Panc1 (cell line): ENCODE measurements at regions not wholly inside any gene's neighbourhood (a gene's known extent, or its start where the extent isn't known, plus 50 kb on each side); places are given as distances from the start of the nearest gene placed in this dataset.

ENCODE experiments used
- ATAC-seq: fragments of 200-7000 bp; cut with Tn5 transposase; 2 replicates; pipeline ENCODE4 v1.9.1; 2020; ENCODE audit warnings: mild to moderate bottlenecking, moderate library complexity
- BruUV-seq: library from RNA; stranded (reverse); fragments of 400-500 nt; replicated peaks from 2 replicates; lab custom pipeline; 2021; lab: Mats Ljungman, UMichigan
- CTCF ChIA-PET: fragments of 300-600 bp; sonication (Branson Sonifier 250); formaldehyde crosslinking; loops from one replicate; lab custom pipeline; 2022; ENCODE audit warnings: antibody characterized with exemption; lab: Charles Lee
- POLR2A ChIA-PET: fragments of 300-600 bp; sonication (Branson Sonifier 250); formaldehyde crosslinking; loops from one replicate; lab custom pipeline; 2022; ENCODE audit warnings: antibody characterized with exemption; lab: Charles Lee
- DNase-seq: peaks from one replicate; pipeline ENCODE4 v3.0.0-alpha.2; 2010; ENCODE audit warnings: low read depth, low spot score
- H3K27ac ChIP-seq: 2 replicates; pipeline ENCODE4 v1.5.1; 2011; ENCODE audit warnings: mild to moderate bottlenecking, low read length, inconsistent platforms
- H3K27me3 ChIP-seq: fragments of 200-500 bp; sonication (Bioruptor generic); 2 replicates; pipeline ENCODE4 v1.6.0; 2014; ENCODE audit warnings: low read length, inconsistent platforms; ENCODE audit not compliant: control insufficient read depth, insufficient read depth
- H3K36me3 ChIP-seq: fragments of 200-500 bp; sonication (Bioruptor generic); 2 replicates; pipeline ENCODE4 v1.5.1; 2014; ENCODE audit warnings: inconsistent platforms, mild to moderate bottlenecking, low read length, moderate library complexity; ENCODE audit not compliant: control insufficient read depth, insufficient read depth
- H3K4me1 ChIP-seq: 2 replicates; pipeline ENCODE4 v1.5.1; 2011; ENCODE audit warnings: inconsistent platforms, mild to moderate bottlenecking, low read length, moderate library complexity; ENCODE audit not compliant: control insufficient read depth, insufficient read depth
- H3K4me3 ChIP-seq, 2 experiments: 2 replicates each; pipeline ENCODE4 v1.5.1; 2011 to 2012; ENCODE audit warnings: low read depth in 2 of 2, low read length in 2 of 2, mild to moderate bottlenecking in 2 of 2, inconsistent platforms in 1 of 2, moderate library complexity in 1 of 2
- H3K9me3 ChIP-seq: fragments of 200-500 bp; sonication (Bioruptor generic); 2 replicates; pipeline ENCODE4 v1.5.1; 2014; ENCODE audit warnings: low read depth, mild to moderate bottlenecking, inconsistent platforms, low read length, moderate library complexity; ENCODE audit not compliant: control insufficient read depth, insufficient read depth
- POLR2AphosphoS5 ChIP-seq: IDR thresholded peaks from 2 replicates; pipeline ENCODE4 v1.6.1; 2012; ENCODE audit warnings: mild to moderate bottlenecking, low read depth, low read length, moderate library complexity
- SIN3A ChIP-seq: IDR thresholded peaks from 2 replicates; pipeline ENCODE4 v1.6.1; 2012; ENCODE audit warnings: low read depth, mild to moderate bottlenecking, low read length, moderate library complexity, borderline replicate concordance; ENCODE audit not compliant: insufficient read depth
- TCF7L2 ChIP-seq: IDR thresholded peaks from 2 replicates; pipeline ENCODE4 v1.6.1; 2011; ENCODE audit warnings: mild to moderate bottlenecking, low read depth, low read length, inconsistent platforms
- in situ Hi-C: cut with HindIII; loops from 2 replicates; pipeline ENCODE4 v1.10.0; 2016; ENCODE audit warnings: low sequenced_read_pairs, low pct_unique_long_range_greater_than_20kb
- intact Hi-C: fragments of 100-400 bp; cut with micrococcal nuclease; formaldehyde crosslinking; loops from one replicate; pipeline ENCODE4 v1.10.0; 2022; ENCODE audit not compliant: unreplicated experiment
- TF ChIP-seq, protein P1 (sequence below): fragments of 450-650 bp; IDR thresholded peaks from 2 replicates; pipeline ENCODE4 v1.5.1; 2017; ENCODE audit warnings: mild to moderate bottlenecking
- TF ChIP-seq, protein P2 (sequence below), 2 experiments: IDR thresholded peaks; 2 replicates each; pipeline ENCODE4 v1.6.1; 2011 to 2012; ENCODE audit warnings: low read depth in 2 of 2, control low read depth in 1 of 2, low read length in 1 of 2, mild to moderate bottlenecking in 1 of 2, moderate library complexity in 1 of 2; ENCODE audit not compliant: insufficient read depth in 1 of 2

DNA sequence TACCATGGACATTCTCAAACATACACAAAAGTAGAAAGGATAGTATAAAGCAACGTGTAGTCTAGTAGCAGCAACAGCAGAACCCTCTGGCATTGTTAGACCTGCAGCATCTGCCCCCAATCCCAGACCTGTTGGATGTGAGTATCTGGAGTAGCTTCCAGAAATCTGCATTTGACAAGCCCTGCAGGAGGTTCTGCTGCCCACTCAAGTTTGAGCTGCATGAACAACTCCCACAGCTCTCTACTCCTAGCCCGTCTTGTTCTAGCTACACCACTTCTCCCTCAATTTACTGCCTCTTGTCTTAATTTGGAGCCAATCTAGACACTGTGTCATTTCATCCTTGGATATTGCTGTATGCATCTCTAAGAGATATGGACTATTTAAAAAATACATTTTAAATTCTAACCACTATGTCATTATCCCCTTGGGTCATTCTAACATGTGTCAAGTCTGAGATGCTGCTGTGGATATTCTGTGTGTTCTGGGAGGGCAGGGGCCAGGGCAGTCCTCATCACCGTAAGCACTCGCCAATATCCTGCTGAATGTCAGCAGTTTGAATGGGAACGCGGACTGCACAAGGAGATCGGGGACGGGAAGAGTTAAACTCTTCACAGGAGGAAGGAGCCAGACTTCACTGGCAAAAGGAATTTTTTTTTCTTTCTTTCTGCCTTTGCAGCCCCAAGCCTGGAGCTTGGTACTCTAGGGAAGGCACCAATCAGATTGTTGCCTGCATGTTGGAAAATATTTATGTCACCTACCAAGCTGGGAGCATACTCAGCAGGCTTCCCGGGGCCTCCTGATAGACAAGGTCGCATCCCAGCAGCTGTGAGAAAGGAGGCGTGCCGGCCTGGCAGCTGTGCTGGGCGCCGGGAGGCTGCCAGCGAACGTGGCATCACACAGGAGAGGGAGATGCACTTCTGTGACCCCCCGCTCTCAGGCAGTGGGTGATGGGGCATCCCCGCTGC is 429.0 kb downstream of the MIAT start:
- Histone ChIP-seq H3K36me3 (no peaks in the 10 kb centered on the region), H3K27me3 (no peaks in the 10 kb centered on the region; the same call in 1 of the 2 replicates), H3K27ac (no peak overlapping the region), H3K4me3 (no peak overlapping the region), H3K4me1 (no peaks in the 10 kb centered on the region), H3K9me3 (no peaks in the 10 kb centered on the region)
- no peak for TF ChIP-seq POLR2AphosphoS5
- POLR2A ChIA-PET = no interaction called here
- intact Hi-C loops = no loop called here
- DNase-seq = no peak
- ATAC-seq = no peak
- no TSS peak for BruUV-seq
- in situ Hi-C loops = no loop called here
- CTCF ChIA-PET = no interaction called here

GRCh38 chr22:27087051-27087450 is 429.7 kb downstream of the MIAT start:
- DNase-seq (no peak), ATAC-seq (no peak)
- H3K4me3 ChIP-seq = no peak overlapping the region
- POLR2A ChIA-PET = no interaction called here
- BruUV-seq = no TSS peak
- in situ Hi-C loops (no loop called here), intact Hi-C loops (no loop called here)
- no peaks in the 10 kb centered on the region for H3K9me3 ChIP-seq
- H3K27me3 ChIP-seq = no peaks in the 10 kb centered on the region; the same call in 1 of the 2 replicates
- TF ChIP-seq SIN3A (no peak), POLR2AphosphoS5 (no peak), TCF7L2 (no peak)
- TF ChIP-seq, protein P1, sequence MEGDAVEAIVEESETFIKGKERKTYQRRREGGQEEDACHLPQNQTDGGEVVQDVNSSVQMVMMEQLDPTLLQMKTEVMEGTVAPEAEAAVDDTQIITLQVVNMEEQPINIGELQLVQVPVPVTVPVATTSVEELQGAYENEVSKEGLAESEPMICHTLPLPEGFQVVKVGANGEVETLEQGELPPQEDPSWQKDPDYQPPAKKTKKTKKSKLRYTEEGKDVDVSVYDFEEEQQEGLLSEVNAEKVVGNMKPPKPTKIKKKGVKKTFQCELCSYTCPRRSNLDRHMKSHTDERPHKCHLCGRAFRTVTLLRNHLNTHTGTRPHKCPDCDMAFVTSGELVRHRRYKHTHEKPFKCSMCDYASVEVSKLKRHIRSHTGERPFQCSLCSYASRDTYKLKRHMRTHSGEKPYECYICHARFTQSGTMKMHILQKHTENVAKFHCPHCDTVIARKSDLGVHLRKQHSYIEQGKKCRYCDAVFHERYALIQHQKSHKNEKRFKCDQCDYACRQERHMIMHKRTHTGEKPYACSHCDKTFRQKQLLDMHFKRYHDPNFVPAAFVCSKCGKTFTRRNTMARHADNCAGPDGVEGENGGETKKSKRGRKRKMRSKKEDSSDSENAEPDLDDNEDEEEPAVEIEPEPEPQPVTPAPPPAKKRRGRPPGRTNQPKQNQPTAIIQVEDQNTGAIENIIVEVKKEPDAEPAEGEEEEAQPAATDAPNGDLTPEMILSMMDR = no peak
- TF ChIP-seq, protein P2, sequence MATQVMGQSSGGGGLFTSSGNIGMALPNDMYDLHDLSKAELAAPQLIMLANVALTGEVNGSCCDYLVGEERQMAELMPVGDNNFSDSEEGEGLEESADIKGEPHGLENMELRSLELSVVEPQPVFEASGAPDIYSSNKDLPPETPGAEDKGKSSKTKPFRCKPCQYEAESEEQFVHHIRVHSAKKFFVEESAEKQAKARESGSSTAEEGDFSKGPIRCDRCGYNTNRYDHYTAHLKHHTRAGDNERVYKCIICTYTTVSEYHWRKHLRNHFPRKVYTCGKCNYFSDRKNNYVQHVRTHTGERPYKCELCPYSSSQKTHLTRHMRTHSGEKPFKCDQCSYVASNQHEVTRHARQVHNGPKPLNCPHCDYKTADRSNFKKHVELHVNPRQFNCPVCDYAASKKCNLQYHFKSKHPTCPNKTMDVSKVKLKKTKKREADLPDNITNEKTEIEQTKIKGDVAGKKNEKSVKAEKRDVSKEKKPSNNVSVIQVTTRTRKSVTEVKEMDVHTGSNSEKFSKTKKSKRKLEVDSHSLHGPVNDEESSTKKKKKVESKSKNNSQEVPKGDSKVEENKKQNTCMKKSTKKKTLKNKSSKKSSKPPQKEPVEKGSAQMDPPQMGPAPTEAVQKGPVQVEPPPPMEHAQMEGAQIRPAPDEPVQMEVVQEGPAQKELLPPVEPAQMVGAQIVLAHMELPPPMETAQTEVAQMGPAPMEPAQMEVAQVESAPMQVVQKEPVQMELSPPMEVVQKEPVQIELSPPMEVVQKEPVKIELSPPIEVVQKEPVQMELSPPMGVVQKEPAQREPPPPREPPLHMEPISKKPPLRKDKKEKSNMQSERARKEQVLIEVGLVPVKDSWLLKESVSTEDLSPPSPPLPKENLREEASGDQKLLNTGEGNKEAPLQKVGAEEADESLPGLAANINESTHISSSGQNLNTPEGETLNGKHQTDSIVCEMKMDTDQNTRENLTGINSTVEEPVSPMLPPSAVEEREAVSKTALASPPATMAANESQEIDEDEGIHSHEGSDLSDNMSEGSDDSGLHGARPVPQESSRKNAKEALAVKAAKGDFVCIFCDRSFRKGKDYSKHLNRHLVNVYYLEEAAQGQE (IDR thresholded peaks at IDR 0.05; ENCODE audit: insufficient read depth in 1 of 2, low read depth in 2 of 2, low read length in 1 of 2) = no peak
- no peaks in the 10 kb centered on the region for H3K36me3 ChIP-seq
- no peaks in the 10 kb centered on the region for H3K4me1 ChIP-seq
- H3K27ac ChIP-seq = no peak overlapping the region
- CTCF ChIA-PET = no interaction called here

DNA sequence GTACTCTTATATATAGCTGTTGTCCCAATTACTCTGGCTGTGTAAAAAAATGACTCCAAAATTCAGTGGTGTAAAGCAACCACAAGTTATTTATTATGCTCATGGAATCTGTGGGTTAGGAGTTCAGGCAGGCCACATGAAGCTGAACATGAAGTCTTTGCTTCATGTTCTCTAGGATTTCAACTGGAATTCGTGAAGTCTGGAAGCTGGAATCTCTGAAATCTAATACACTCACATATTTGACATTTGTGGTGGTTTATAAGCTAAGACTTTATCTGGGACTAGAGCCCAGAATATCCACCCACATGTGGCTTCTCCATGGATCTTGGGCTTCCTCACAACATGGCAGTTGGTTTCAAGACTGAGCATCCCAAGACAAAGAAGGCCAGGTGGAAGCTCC is 430.6 kb downstream of the MIAT start:
- ATAC-seq = no peak
- in situ Hi-C loops (no loop called here), intact Hi-C loops (no loop called here)
- no TSS peak for BruUV-seq
- no peaks in the 10 kb centered on the region for H3K4me1 ChIP-seq
- CTCF ChIA-PET = no interaction called here
- no peaks in the 10 kb centered on the region for H3K9me3 ChIP-seq
- H3K27me3 ChIP-seq = no peaks in the 10 kb centered on the region; the same call in 1 of the 2 replicates
- POLR2A ChIA-PET = no interaction called here
- no peak overlapping the region for H3K27ac ChIP-seq
- no peak for TF ChIP-seq POLR2AphosphoS5
- TF ChIP-seq, protein P1 = no peak
- TF ChIP-seq TCF7L2 = no peak
- TF ChIP-seq SIN3A = no peak
- TF ChIP-seq, protein P2 (IDR thresholded peaks at IDR 0.05; ENCODE audit: insufficient read depth in 1 of 2, low read depth in 2 of 2, low read length in 1 of 2) = no peak
- no peak for DNase-seq
- H3K36me3 ChIP-seq = no peaks in the 10 kb centered on the region
- no peak overlapping the region for H3K4me3 ChIP-seq
